PC-3 (cell line): ENCODE measurements at regions not wholly inside any gene's neighbourhood (a gene's known extent, or its start where the extent isn't known, plus 50 kb on each side); places are given as distances from the start of the nearest gene placed in this dataset.

Experiments
- ATAC-seq: fragments of 200-7000 bp; cut with Tn5 transposase; 2 replicates; pipeline ENCODE4 v1.9.1; 2020; ENCODE audit warnings: mild to moderate bottlenecking, moderate library complexity
- BruUV-seq: library from RNA; stranded (reverse); fragments of 400-500 nt; replicated peaks from 2 replicates; lab custom pipeline; 2021; lab: Mats Ljungman, UMichigan
- CTCF ChIA-PET: fragments of 300-600 bp; sonication (Branson Sonifier 250); formaldehyde crosslinking; loops from one replicate; lab custom pipeline; 2022; ENCODE audit warnings: antibody characterized with exemption; lab: Charles Lee
- POLR2A ChIA-PET: fragments of 300-600 bp; sonication (Branson Sonifier 250); formaldehyde crosslinking; loops from one replicate; lab custom pipeline; 2022; ENCODE audit warnings: antibody characterized with exemption; ENCODE audit not compliant: unreplicated experiment; lab: Charles Lee
- DNase-seq: peaks from one replicate; pipeline ENCODE4 v3.0.0-alpha.2; 2015
- H2AFZ ChIP-seq: fragments of 300-600 bp; sonication (generic); 2 replicates; pipeline ENCODE4 v1.6.0; 2016; ENCODE audit warnings: antibody characterized with exemption, low read length
- H3F3A ChIP-seq: fragments of 300-600 bp; sonication (generic); one replicate; pipeline ENCODE4 v1.6.0; 2017; ENCODE audit warnings: antibody characterized with exemption, low read length, control low read depth, mild to moderate bottlenecking; ENCODE audit not compliant: unreplicated experiment
- H3K27ac ChIP-seq: fragments of 300-600 bp; sonication (generic); 2 replicates; pipeline ENCODE4 v1.5.1; 2016; ENCODE audit warnings: mild to moderate bottlenecking, low read length
- H3K27me3 ChIP-seq: fragments of 300-600 bp; sonication (generic); 2 replicates; pipeline ENCODE4 v1.6.1; 2016; ENCODE audit warnings: low read length, mixed read lengths
- H3K36me3 ChIP-seq: fragments of 300-600 bp; sonication (generic); 2 replicates; pipeline ENCODE4 v1.6.1; 2016; ENCODE audit warnings: low read depth, mixed run types, low read length, mixed read lengths
- H3K4me1 ChIP-seq: fragments of 300-600 bp; sonication (generic); 2 replicates; pipeline ENCODE4 v1.5.1; 2016; ENCODE audit warnings: low read length; ENCODE audit not compliant: insufficient read depth
- H3K4me2 ChIP-seq: fragments of 300-600 bp; sonication (generic); 2 replicates; pipeline ENCODE4 v1.6.0; 2016; ENCODE audit warnings: low read length
- H3K4me3 ChIP-seq: fragments of 300-600 bp; sonication (generic); 2 replicates; pipeline ENCODE4 v1.5.1; 2016; ENCODE audit warnings: mild to moderate bottlenecking, low read length, mixed read lengths
- H3K79me2 ChIP-seq: fragments of 300-600 bp; sonication (generic); 2 replicates; pipeline ENCODE4 v1.6.1; 2017; ENCODE audit warnings: low read length, mixed read lengths
- H3K9ac ChIP-seq: fragments of 300-600 bp; sonication (generic); 2 replicates; pipeline ENCODE4 v1.6.0; 2016; ENCODE audit warnings: mild to moderate bottlenecking, low read length
- H3K9me2 ChIP-seq: fragments of 300-600 bp; sonication (generic); replicated peaks from 2 replicates; pipeline ENCODE4 v1.6.1; 2016; ENCODE audit warnings: mixed run types, low read length, mixed read lengths
- H3K9me3 ChIP-seq: fragments of 300-600 bp; sonication (generic); 2 replicates; pipeline ENCODE4 v1.6.1; 2016; ENCODE audit warnings: low read length, mixed read lengths
- H4K20me1 ChIP-seq: fragments of 300-600 bp; sonication (generic); 2 replicates; pipeline ENCODE4 v1.6.1; 2016; ENCODE audit warnings: low read length, mixed read lengths
- EZH2 ChIP-seq: fragments of 300-600 bp; sonication (generic); IDR thresholded peaks from one replicate; pipeline ENCODE4 v1.6.1; 2017; ENCODE audit warnings: antibody characterized with exemption, mild to moderate bottlenecking, low read length; ENCODE audit not compliant: unreplicated experiment
- EZH2phosphoT487 ChIP-seq: fragments of 300-600 bp; sonication (generic); IDR thresholded peaks from 2 replicates; pipeline ENCODE4 v1.6.1; 2018; ENCODE audit warnings: mild to moderate bottlenecking, antibody characterized with exemption, low read length, borderline replicate concordance
- intact Hi-C: fragments of 100-400 bp; cut with micrococcal nuclease; formaldehyde crosslinking; loops from 2 replicates; pipeline ENCODE4 v1.9.0; 2023
- TF ChIP-seq, protein P1 (sequence below): fragments of 300-600 bp; sonication (generic); conservative IDR thresholded peaks from 2 replicates; pipeline ENCODE4 v1.5.1; 2017; ENCODE audit warnings: antibody characterized with exemption, low read depth, mild to moderate bottlenecking, low read length

DNA sequence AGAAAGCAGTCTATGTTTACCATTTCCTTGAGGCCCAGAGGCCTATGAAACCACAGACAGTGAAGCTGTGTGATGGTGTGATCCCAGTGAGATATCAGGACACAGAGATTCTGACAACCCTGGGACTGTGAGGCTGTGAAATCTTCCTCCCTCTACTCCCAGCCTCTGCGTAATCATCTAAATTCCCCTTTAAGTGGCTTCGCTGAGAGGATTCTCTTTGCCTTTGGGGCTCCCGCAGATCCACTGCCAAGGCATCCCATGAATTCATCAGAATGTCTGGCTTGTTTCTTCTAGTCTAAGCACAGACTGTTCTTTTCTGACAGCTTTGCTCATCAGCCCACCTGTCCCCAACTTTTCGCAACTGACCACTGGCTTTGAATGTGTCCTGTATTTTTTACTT is 901.2 kb upstream of the NR2F2 start:
- intact Hi-C loops, result no loop called here
- ChIA-PET POLR2A (no interaction called here), CTCF (no interaction called here)
- TF ChIP-seq, protein P1, sequence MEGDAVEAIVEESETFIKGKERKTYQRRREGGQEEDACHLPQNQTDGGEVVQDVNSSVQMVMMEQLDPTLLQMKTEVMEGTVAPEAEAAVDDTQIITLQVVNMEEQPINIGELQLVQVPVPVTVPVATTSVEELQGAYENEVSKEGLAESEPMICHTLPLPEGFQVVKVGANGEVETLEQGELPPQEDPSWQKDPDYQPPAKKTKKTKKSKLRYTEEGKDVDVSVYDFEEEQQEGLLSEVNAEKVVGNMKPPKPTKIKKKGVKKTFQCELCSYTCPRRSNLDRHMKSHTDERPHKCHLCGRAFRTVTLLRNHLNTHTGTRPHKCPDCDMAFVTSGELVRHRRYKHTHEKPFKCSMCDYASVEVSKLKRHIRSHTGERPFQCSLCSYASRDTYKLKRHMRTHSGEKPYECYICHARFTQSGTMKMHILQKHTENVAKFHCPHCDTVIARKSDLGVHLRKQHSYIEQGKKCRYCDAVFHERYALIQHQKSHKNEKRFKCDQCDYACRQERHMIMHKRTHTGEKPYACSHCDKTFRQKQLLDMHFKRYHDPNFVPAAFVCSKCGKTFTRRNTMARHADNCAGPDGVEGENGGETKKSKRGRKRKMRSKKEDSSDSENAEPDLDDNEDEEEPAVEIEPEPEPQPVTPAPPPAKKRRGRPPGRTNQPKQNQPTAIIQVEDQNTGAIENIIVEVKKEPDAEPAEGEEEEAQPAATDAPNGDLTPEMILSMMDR, result no peak
- TF ChIP-seq EZH2 (no peak), EZH2phosphoT487 (no peak)
- Histone ChIP-seq H3F3A (no peaks in the 10 kb centered on the region), H3K9me2 (no peaks in the 10 kb centered on the region), H3K4me3 (no peak overlapping the region), H3K9ac (no peak overlapping the region), H3K79me2 (no peaks in the 10 kb centered on the region), H3K9me3 (no peaks in the 10 kb centered on the region), H3K27me3 (no peaks in the 10 kb centered on the region), H2AFZ (no peak overlapping the region), H3K36me3 (no peaks in the 10 kb centered on the region), H3K27ac (no peak overlapping the region), H3K4me1 (no peaks in the 10 kb centered on the region), H3K4me2 (no peak overlapping the region), H4K20me1 (no peaks in the 10 kb centered on the region)
- DNase-seq, result no peak
- no TSS peak for BruUV-seq
- no peak for ATAC-seq

DNA sequence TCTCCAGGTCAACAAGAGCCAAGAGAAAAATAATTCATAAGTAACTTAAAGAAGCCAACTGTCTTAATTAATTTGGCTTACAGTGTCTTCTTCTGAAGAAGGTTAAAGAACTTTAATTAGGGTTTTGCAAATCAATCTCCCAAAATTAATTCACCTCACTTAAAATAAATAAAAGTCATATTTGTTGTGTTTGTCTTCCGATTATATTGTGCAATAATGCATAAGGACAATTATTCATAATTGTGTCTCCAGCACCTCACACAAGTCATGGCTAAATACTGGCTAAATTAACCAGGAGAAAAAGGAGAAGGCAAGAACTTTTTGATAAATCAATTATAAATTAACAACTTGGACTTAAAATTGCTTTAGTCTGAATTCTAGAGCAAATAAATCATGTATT is 899.0 kb upstream of the NR2F2 start:
- TF ChIP-seq EZH2phosphoT487, result no peak
- TF ChIP-seq, protein P1, result no peak
- no peak for TF ChIP-seq EZH2
- Histone ChIP-seq H3K9ac (no peak overlapping the region), H3K4me2 (no peak overlapping the region), H3K27ac (no peak overlapping the region), H3K4me1 (no peaks in the 10 kb centered on the region), H3K9me2 (no peaks in the 10 kb centered on the region), H3K4me3 (no peak overlapping the region), H3K79me2 (no peaks in the 10 kb centered on the region), H2AFZ (no peak overlapping the region), H3K9me3 (no peaks in the 10 kb centered on the region), H3F3A (no peaks in the 10 kb centered on the region), H4K20me1 (no peaks in the 10 kb centered on the region), H3K36me3 (no peaks in the 10 kb centered on the region), H3K27me3 (no peaks in the 10 kb centered on the region)
- DNase-seq (no peak), ATAC-seq (no peak)
- POLR2A ChIA-PET, result no interaction called here
- CTCF ChIA-PET, result no interaction called here
- BruUV-seq, result no TSS peak
- intact Hi-C loops, result no loop called here

DNA sequence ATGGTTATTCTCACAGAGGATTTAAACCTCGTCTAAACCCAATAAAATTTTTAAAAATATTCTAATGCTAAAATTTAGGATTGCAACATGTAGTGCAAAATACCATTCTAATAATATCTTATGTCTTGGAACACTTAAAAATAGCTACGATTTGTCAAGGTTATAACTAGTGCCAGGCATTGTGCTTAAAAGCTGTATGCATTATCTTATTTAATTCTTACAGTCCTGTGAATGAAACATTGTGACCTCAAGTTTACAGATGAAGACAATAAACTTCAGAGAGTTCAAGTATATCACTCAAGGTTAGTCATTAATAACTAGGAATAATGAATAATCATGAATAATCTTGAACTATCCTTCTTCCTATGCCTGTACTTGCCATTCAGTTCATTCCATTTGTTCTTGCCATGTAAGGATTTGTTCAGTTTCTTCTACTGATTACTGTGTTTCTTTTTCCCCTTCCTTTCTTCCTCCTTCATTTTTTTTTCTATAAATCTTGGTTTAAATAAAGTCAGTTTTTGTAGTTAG is 897.6 kb upstream of the NR2F2 start:
- TF ChIP-seq, protein P1, result no peak
- TF ChIP-seq EZH2, result no peak
- TF ChIP-seq EZH2phosphoT487, result no peak
- no peaks in the 10 kb centered on the region for H3K4me1 ChIP-seq
- no peak overlapping the region for H3K4me3 ChIP-seq
- CTCF ChIA-PET, result no interaction called here
- DNase-seq (no peak), ATAC-seq (no peak)
- H3K27ac ChIP-seq, result no peak overlapping the region
- POLR2A ChIA-PET, result no interaction called here
- no peak overlapping the region for H2AFZ ChIP-seq
- H3K9me2 ChIP-seq, result no peaks in the 10 kb centered on the region
- H3K36me3 ChIP-seq, result no peaks in the 10 kb centered on the region
- no peaks in the 10 kb centered on the region for H3F3A ChIP-seq
- no peaks in the 10 kb centered on the region for H3K9me3 ChIP-seq
- intact Hi-C loops, result no loop called here
- H3K9ac ChIP-seq, result no peak overlapping the region
- no TSS peak for BruUV-seq
- no peaks in the 10 kb centered on the region for H3K79me2 ChIP-seq
- no peaks in the 10 kb centered on the region for H3K27me3 ChIP-seq
- H4K20me1 ChIP-seq, result no peaks in the 10 kb centered on the region
- no peak overlapping the region for H3K4me2 ChIP-seq
